ENCODE measurements at regions not wholly inside any gene's neighbourhood (a gene's known extent, or its start where the extent isn't known, plus 50 kb on each side); places are given as distances from the start of the nearest gene placed in this dataset.
A peak's percentile ranks its signal among the peaks of the same experiment; 100 is the strongest.
"Not testable (repeated sequence)": the region's sequence is repeated elsewhere in the genome, so short reads cannot be mapped to it uniquely, and the experiment has no call there.

DNA sequence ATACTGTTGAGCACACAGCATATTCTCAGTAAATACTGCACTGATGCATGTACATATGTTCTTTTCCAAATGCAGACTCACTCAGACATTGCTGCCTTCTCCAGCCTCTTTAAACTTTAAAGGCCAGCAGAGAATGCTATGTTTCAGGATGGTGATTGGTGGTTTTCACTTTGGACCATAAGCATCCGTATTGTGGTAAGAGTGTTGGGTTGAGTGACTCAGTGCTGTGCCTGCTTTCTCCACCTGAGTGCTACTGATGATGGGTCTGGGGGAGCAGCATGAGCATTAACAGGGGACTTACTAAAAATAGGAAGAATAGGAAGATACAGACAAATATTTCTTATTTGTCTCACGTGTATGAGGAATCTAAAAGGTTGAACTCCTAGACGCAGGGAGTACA lies 56.3 kb upstream of the ZNF92 start:
- Histone ChIP-seq H3K9me3 (replicated peaks; ENCODE audit: control insufficient read depth, low read depth, low read length) (no peaks in the 10 kb centered on the region), H3K36me3 (ENCODE audit: control insufficient read depth, insufficient read depth, low read length) (no peaks in the 10 kb centered on the region), H3K27me3 (ENCODE audit: control insufficient read depth, insufficient read depth, low read length) (no peaks in the 10 kb centered on the region), H3K4me1 (ENCODE audit: control insufficient read depth, insufficient read depth, low read length) (no peaks in the 10 kb centered on the region), H3K27ac (ENCODE audit: low read length) (no peak overlapping the region), H3K4me3 (ENCODE audit: low read length) (no peak overlapping the region)
- WGBS (ENCODE audit: insufficient coverage), result no CpG with 5 or more reads among the region's 3 CpGs
- DNase-seq, result no peak

DNA sequence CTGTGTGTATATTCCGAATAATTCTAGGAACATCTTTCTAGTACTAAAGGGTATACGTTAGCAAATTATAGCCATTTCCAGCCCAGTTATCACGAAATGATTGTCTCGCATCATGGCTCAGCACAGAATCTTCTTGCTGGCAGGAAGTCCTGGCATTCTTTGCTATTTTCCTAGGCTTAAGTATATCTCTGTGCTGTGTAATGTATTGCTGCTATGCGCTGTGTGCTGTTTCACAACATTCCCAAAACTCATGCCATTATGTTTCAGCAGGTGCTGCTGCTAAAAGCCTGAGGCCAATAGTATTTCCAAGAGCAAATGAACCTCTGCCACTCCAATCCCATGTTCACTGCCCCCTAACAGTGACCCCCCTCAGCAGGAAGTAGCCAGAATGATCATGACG lies 62.9 kb upstream of the ZNF92 start:
- no CpG with 5 or more reads among the region's 6 CpGs for WGBS (ENCODE audit: insufficient coverage)
- no peak overlapping the region for H3K27ac ChIP-seq (ENCODE audit: low read length)
- no peak overlapping the region for H3K4me3 ChIP-seq (ENCODE audit: low read length)
- no peaks in the 10 kb centered on the region for H3K27me3 ChIP-seq (ENCODE audit: control insufficient read depth, insufficient read depth, low read length)
- no peak for DNase-seq
- no peaks in the 10 kb centered on the region for H3K9me3 ChIP-seq (replicated peaks; ENCODE audit: control insufficient read depth, low read depth, low read length)
- H3K4me1 ChIP-seq (ENCODE audit: control insufficient read depth, insufficient read depth, low read length), result no peaks in the 10 kb centered on the region
- no peaks in the 10 kb centered on the region for H3K36me3 ChIP-seq (ENCODE audit: control insufficient read depth, insufficient read depth, low read length)

DNA sequence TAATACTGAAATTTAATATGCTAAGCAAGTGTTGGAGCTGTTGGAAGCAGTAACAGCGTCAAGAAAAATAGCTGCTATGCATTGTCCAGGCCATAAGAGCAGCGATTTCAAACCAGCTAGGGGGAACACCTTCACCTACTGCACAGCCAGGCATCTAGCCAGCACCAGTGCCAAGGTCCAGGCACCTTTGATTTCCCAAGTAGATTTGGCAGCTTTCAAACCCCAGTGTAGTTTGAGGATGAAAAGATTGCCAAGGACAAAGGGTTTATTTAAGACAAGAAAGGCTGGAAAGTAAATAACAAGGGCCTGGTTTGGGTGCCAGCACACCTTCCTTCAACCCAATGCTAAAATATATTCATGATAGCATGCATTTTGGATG lies 65.4 kb upstream of the ZNF92 start:
- Histone ChIP-seq H3K36me3 (ENCODE audit: control insufficient read depth, insufficient read depth, low read length) (no peaks in the 10 kb centered on the region), H3K4me3 (ENCODE audit: low read length) (no peak overlapping the region), H3K4me1 (ENCODE audit: control insufficient read depth, insufficient read depth, low read length) (no peaks in the 10 kb centered on the region), H3K27me3 (ENCODE audit: control insufficient read depth, insufficient read depth, low read length) (no peaks in the 10 kb centered on the region), H3K27ac (ENCODE audit: low read length) (no peak overlapping the region), H3K9me3 (replicated peaks; ENCODE audit: control insufficient read depth, low read depth, low read length) (no peaks in the 10 kb centered on the region)
- no peak for DNase-seq
- no CpG with 5 or more reads among the region's 2 CpGs for WGBS (ENCODE audit: insufficient coverage)

DNA sequence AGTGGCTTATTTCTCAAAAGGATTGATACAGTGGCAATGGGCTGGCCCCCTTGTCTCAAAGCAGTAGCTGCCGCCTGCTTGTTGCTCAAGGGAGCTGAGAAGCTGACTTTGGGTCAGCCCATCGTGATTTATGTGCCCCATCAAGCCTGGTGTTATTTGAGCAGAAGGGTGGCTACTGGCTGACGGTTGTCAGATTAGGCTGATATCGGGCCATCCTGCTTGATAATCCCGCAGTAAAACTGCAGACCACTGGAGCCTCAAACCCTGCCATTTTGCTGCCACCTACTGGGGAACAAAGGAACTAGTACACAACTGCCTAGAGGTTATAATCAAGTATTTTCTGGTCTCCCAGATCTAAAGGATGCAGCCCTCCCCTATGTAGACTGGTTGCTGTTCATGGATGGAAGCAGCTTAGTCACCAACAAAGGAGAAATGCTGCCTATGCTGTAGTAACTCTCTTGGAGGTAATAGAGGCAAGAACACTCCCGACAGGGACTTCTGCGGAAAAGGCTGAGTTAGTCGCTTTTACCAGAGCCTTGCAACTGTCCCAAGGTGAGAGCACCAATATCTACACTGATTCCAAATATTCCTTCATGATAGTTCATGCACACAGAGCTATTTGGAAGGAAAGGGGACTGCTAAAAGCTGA lies 65.9 kb upstream of the ZNF92 start:
- WGBS (ENCODE audit: insufficient coverage), result 7% methylated on average over 5 of the region's 8 CpGs
- Histone ChIP-seq H3K4me1 (ENCODE audit: control insufficient read depth, insufficient read depth, low read length) (no peaks in the 10 kb centered on the region), H3K4me3 (ENCODE audit: low read length) (no peak overlapping the region)

DNA sequence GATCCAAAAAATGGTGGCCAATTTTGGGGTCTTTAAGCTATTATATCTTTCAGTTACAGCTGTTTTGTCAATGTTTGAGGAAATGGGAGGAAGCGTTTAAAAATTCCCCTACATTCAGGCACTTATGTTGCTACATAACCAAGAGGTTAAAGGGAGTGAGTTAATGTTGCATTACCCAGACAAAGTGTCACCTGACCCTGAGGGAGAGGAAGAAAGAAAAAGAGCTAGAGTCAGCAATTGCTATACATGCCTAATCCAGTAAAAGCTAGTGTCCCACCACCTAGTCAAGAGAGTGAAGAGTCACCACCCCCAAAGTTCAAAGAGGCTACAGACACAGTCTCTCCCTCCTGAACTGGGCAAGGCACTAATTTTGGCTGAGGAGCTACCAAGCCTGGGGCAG lies 69.5 kb upstream of the ZNF92 start:
- no peak overlapping the region for H3K4me3 ChIP-seq (ENCODE audit: low read length)
- no peak overlapping the region for H3K27ac ChIP-seq (ENCODE audit: low read length)
- no peaks in the 10 kb centered on the region for H3K9me3 ChIP-seq (replicated peaks; ENCODE audit: control insufficient read depth, low read depth, low read length)
- WGBS (ENCODE audit: insufficient coverage), result no CpG with 5 or more reads among the region's 1 CpG
- H3K36me3 ChIP-seq (ENCODE audit: control insufficient read depth, insufficient read depth, low read length), result no peaks in the 10 kb centered on the region
- DNase-seq, result no peak
- no peaks in the 10 kb centered on the region for H3K27me3 ChIP-seq (ENCODE audit: control insufficient read depth, insufficient read depth, low read length)
- H3K4me1 ChIP-seq (ENCODE audit: control insufficient read depth, insufficient read depth, low read length), result no peaks in the 10 kb centered on the region

More for the DNA sequence above, 65.9 kb upstream of the ZNF92 start:
- no peaks in the 10 kb centered on the region for H3K36me3 ChIP-seq (ENCODE audit: control insufficient read depth, insufficient read depth, low read length)
- H3K9me3 ChIP-seq (replicated peaks; ENCODE audit: control insufficient read depth, low read depth, low read length), result no peaks in the 10 kb centered on the region
- no peak overlapping the region for H3K27ac ChIP-seq (ENCODE audit: low read length)
- DNase-seq, result peak; percentile 74
- H3K27me3 ChIP-seq (ENCODE audit: control insufficient read depth, insufficient read depth, low read length), result no peaks in the 10 kb centered on the region

DNA sequence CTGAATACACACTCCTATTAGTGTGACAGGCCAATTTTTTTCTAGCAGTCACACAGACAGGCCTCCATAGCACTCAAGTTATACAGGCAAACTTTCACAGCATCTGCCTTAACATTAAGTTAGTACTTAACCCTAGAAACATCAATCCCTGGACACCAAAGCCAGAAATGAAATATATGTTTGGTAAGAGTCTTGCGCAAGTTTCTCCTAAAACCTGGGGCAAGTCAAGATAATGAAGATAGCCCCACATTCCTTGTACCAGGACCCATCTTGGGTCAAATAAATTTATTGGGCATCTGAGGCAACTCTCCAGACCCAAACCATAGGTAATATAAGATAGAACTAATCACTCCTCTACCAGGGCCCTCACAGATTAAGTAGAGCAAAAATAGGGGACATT lies 70.8 kb upstream of the ZNF92 start:
- no peaks in the 10 kb centered on the region for H3K9me3 ChIP-seq (replicated peaks; ENCODE audit: control insufficient read depth, low read depth, low read length)
- H3K27ac ChIP-seq (ENCODE audit: low read length), result no peak overlapping the region
- DNase-seq, result no peak
- WGBS (ENCODE audit: insufficient coverage), result no CpG with 5 or more reads among the region's 1 CpG
- no peak overlapping the region for H3K4me3 ChIP-seq (ENCODE audit: low read length)
- H3K4me1 ChIP-seq (ENCODE audit: control insufficient read depth, insufficient read depth, low read length), result no peaks in the 10 kb centered on the region
- H3K36me3 ChIP-seq (ENCODE audit: control insufficient read depth, insufficient read depth, low read length), result no peaks in the 10 kb centered on the region
- H3K27me3 ChIP-seq (ENCODE audit: control insufficient read depth, insufficient read depth, low read length), result no peaks in the 10 kb centered on the region

DNA sequence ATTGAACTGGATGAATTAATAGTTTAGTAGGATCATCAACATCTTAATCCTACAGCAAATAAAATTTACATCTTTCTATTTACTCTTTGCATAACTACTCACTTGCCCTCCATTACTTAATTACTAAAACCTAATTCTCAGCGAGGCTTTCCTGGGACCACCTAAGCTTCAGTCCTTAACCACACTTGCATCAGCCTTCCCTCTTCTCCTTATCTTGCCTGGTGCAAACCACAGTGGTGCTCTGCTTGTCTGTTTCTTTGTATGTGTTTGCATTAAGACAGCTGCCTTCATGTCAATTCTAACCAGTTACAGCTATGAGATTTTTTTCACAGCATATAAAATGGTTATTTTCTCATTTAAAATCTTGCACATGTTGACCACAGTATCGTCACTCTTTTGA lies 72.6 kb upstream of the ZNF92 start:
- no peak for DNase-seq
- Histone ChIP-seq H3K27me3 (ENCODE audit: control insufficient read depth, insufficient read depth, low read length) (no peaks in the 10 kb centered on the region), H3K4me1 (ENCODE audit: control insufficient read depth, insufficient read depth, low read length) (no peaks in the 10 kb centered on the region), H3K4me3 (ENCODE audit: low read length) (no peak overlapping the region), H3K36me3 (ENCODE audit: control insufficient read depth, insufficient read depth, low read length) (no peaks in the 10 kb centered on the region), H3K9me3 (replicated peaks; ENCODE audit: control insufficient read depth, low read depth, low read length) (no peaks in the 10 kb centered on the region), H3K27ac (ENCODE audit: low read length) (no peak overlapping the region)
- WGBS (ENCODE audit: insufficient coverage), result 11% methylated on average over 1 of the region's 2 CpGs

DNA sequence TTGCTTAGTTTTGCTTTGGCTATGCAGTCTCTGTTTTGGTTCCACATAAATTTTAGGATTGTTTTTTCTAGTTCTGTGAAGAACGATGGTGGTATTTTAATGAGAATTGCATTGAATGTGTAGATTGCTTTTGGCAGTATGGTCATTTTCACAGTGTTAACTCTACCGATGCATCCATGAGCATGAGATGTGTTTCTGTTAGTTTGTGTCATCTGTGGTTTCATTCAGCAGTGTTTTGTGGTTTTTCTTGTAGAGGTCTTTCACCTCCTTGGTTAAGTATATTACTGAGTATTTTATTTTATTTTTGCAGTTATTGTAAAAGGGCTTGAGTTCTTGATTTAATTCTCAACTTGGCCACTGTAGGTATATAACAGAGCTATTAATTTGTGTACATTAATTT lies 78.2 kb upstream of the ZNF92 start:
- Histone ChIP-seq H3K9me3 (replicated peaks; ENCODE audit: control insufficient read depth, low read depth, low read length) (no peaks in the 10 kb centered on the region), H3K27me3 (ENCODE audit: control insufficient read depth, insufficient read depth, low read length) (no peaks in the 10 kb centered on the region), H3K36me3 (ENCODE audit: control insufficient read depth, insufficient read depth, low read length) (no peaks in the 10 kb centered on the region), H3K4me1 (ENCODE audit: control insufficient read depth, insufficient read depth, low read length) (no peaks in the 10 kb centered on the region), H3K4me3 (ENCODE audit: low read length) (no peak overlapping the region), H3K27ac (ENCODE audit: low read length) (no peak overlapping the region)
- WGBS (ENCODE audit: insufficient coverage), result no CpG with 5 or more reads among the region's 2 CpGs
- DNase-seq, result no peak

DNA sequence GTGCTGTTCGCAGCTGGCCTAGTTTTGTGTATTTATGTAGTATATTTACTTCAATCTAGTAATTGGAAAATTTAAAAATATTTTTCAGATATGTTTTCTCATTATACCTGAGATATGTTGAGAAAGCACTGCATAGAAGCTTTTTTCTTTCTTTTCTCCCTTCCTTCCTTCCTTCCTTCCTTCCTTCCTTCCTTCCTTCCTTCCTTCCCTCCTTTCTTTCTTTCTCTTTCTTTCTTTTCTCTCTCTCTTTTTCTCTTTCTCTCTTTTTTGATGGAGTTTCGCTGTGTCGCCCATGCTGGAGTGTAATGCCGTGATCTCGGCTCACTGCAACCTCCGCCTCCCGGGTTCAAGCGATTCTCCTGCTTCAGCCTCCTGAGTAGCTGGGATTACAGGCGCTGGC lies 83.3 kb upstream of the ZNF92 start:
- H3K4me1 ChIP-seq (ENCODE audit: control insufficient read depth, insufficient read depth, low read length); H3K4me3 ChIP-seq (ENCODE audit: low read length); H3K27ac ChIP-seq (ENCODE audit: low read length); DNase-seq; H3K27me3 ChIP-seq (ENCODE audit: control insufficient read depth, insufficient read depth, low read length); H3K9me3 ChIP-seq (replicated peaks; ENCODE audit: control insufficient read depth, low read depth, low read length); H3K36me3 ChIP-seq (ENCODE audit: control insufficient read depth, insufficient read depth, low read length): not testable (repeated sequence)
- 95% methylated on average over 8 of the region's 9 CpGs for WGBS (ENCODE audit: insufficient coverage)

DNA sequence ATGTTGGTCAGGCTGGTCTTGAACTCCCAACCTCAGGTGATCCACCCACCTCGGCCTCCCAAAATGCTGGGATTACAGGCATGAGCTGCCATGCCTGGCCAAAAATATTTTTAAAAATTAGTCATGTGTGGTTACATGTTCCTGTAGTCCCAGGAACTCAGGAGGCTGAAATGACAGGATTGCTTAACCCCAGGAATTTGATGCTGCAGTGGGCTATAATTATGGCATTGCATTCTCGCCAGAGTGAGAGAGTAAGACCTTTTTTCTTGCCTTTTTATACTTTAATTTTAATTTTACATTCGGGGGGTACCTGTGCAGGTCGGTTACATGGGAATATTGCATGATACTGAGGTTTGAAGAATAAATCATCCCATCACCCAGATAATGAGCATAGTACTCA lies 86.6 kb upstream of the ZNF92 start:
- no peaks in the 10 kb centered on the region for H3K9me3 ChIP-seq (replicated peaks; ENCODE audit: control insufficient read depth, low read depth, low read length)
- no peaks in the 10 kb centered on the region for H3K4me1 ChIP-seq (ENCODE audit: control insufficient read depth, insufficient read depth, low read length)
- no peak overlapping the region for H3K27ac ChIP-seq (ENCODE audit: low read length)
- H3K4me3 ChIP-seq (ENCODE audit: low read length), result no peak overlapping the region
- WGBS (ENCODE audit: insufficient coverage), result no CpG with 5 or more reads among the region's 4 CpGs
- no peak for DNase-seq
- H3K27me3 ChIP-seq (ENCODE audit: control insufficient read depth, insufficient read depth, low read length), result no peaks in the 10 kb centered on the region
- H3K36me3 ChIP-seq (ENCODE audit: control insufficient read depth, insufficient read depth, low read length), result no peaks in the 10 kb centered on the region
